WTC11 (cell line): ENCODE measurements at regions not wholly inside any gene's neighbourhood (a gene's known extent, or its start where the extent isn't known, plus 50 kb on each side); places are given as distances from the start of the nearest gene placed in this dataset.

Experiments
- ATF3 ChIP-seq: sonication (generic); formaldehyde crosslinking; conservative IDR thresholded peaks from 2 replicates; pipeline ENCODE4 v1.8.1; 2022; ENCODE audit warnings: mild to moderate bottlenecking, missing genetic modification reagents
- CBFB ChIP-seq: sonication (generic); formaldehyde crosslinking; IDR thresholded peaks from 2 replicates; pipeline ENCODE4 v1.8.1; 2022; ENCODE audit warnings: mild to moderate bottlenecking, low read depth, missing genetic modification reagents
- CTCF ChIP-seq: fragments of 200-600 bp; IDR thresholded peaks from 2 replicates; pipeline ENCODE4 v1.8.0; 2022; ENCODE audit warnings: antibody characterized with exemption
- JUN ChIP-seq: sonication (generic); formaldehyde crosslinking; IDR thresholded peaks from 2 replicates; pipeline ENCODE4 v1.8.0; 2023; ENCODE audit warnings: mild to moderate bottlenecking, missing genetic modification reagents
- RELA ChIP-seq: sonication (generic); formaldehyde crosslinking; IDR thresholded peaks from 2 replicates; pipeline ENCODE4 v1.8.1; 2022; ENCODE audit warnings: missing genetic modification reagents, mild to moderate bottlenecking, borderline replicate concordance
- TF ChIP-seq, protein P1 (sequence below): fragments of 250-450 bp; sonication (Bioruptor Pico); IDR thresholded peaks from 2 replicates; pipeline ENCODE4 v2.1.2; 2022; ENCODE audit warnings: mild to moderate bottlenecking, moderate library complexity

GRCh38 chr9:28034242-28034641 is 461.0 kb upstream of the C9orf72 start:
- TF ChIP-seq CTCF: no peak
- no peak for TF ChIP-seq ATF3 (CRISPR knock-in tag)
- TF ChIP-seq CBFB (CRISPR knock-in tag): no peak
- TF ChIP-seq, protein P1, sequence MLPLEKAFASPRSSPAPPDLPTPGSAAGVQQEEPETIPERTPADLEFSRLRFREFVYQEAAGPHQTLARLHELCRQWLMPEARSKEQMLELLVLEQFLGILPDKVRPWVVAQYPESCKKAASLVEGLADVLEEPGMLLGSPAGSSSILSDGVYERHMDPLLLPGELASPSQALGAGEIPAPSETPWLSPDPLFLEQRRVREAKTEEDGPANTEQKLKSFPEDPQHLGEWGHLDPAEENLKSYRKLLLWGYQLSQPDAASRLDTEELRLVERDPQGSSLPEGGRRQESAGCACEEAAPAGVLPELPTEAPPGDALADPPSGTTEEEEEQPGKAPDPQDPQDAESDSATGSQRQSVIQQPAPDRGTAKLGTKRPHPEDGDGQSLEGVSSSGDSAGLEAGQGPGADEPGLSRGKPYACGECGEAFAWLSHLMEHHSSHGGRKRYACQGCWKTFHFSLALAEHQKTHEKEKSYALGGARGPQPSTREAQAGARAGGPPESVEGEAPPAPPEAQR: no peak
- TF ChIP-seq RELA (CRISPR knock-in tag): no peak
- TF ChIP-seq JUN (CRISPR knock-in tag): no peak
